H1 (cell line): ENCODE measurements at regions not wholly inside any gene's neighbourhood (a gene's known extent, or its start where the extent isn't known, plus 50 kb on each side); places are given as distances from the start of the nearest gene placed in this dataset.

ENCODE experiments used
- CTCF ChIA-PET: fragments of 300-600 bp; sonication (Branson Sonifier 250); formaldehyde crosslinking; loops from one replicate; lab custom pipeline; 2021; ENCODE audit not compliant: partially characterized antibody; lab: Charles Lee
- POLR2A ChIA-PET: fragments of 300-600 bp; sonication (Branson Sonifier 250); formaldehyde crosslinking; loops from one replicate; lab custom pipeline; 2021; ENCODE audit warnings: inconsistent platforms; ENCODE audit not compliant: partially characterized antibody; lab: Charles Lee
- DNase-seq, 2 experiments: peaks; one replicate each; pipeline versions ENCODE4 v3.0.0 to v3.0.0-alpha.2; 2010 to 2022; ENCODE audit warnings: low spot score in 2 of 2, low read depth in 1 of 2, mixed read lengths in 1 of 2
- FAIRE-seq: peaks from 2 replicates; lab custom pipeline; 2011; peaks lifted over from hg19 to GRCh38; lab: Jason Lieb, UNC
- H2AFZ ChIP-seq: 2 replicates; pipeline ENCODE4 v1.8.1; 2012; ENCODE audit warnings: low read length, inconsistent platforms
- H2AK5ac ChIP-seq: 2 replicates; pipeline ENCODE4 v1.6.1; 2013; ENCODE audit warnings: low read depth, low read length
- H2BK120ac ChIP-seq: replicated peaks from 2 replicates; pipeline ENCODE3; 2013; ENCODE audit warnings: low read depth, low read length, inconsistent platforms
- H2BK12ac ChIP-seq: 2 replicates; pipeline ENCODE4 v1.6.1; 2013; ENCODE audit warnings: low read depth, low read length
- H2BK15ac ChIP-seq: 2 replicates; pipeline ENCODE4 v1.6.1; 2013; ENCODE audit warnings: low read length
- H2BK20ac ChIP-seq: 2 replicates; pipeline ENCODE4 v1.6.1; 2013; ENCODE audit warnings: low read length
- H2BK5ac ChIP-seq: 2 replicates; pipeline ENCODE4 v1.6.1; 2013; ENCODE audit warnings: low read depth, low read length
- H3K14ac ChIP-seq: 2 replicates; pipeline ENCODE4 v1.6.1; 2013; ENCODE audit warnings: inconsistent platforms; ENCODE audit not compliant: insufficient read length
- H3K18ac ChIP-seq: 2 replicates; pipeline ENCODE4 v1.6.1; 2013; ENCODE audit warnings: low read length; ENCODE audit errors: extremely low read depth
- H3K23ac ChIP-seq: 2 replicates; pipeline ENCODE4 v1.6.1; 2013; ENCODE audit warnings: inconsistent platforms; ENCODE audit not compliant: insufficient read length
- H3K23me2 ChIP-seq: 2 replicates; pipeline ENCODE4 v1.6.1; 2013; ENCODE audit warnings: low read depth, low read length
- H3K27ac ChIP-seq: 2 replicates; pipeline ENCODE4 v1.6.1; 2011; ENCODE audit warnings: low read depth, low read length, inconsistent platforms
- H3K27me3 ChIP-seq, 4 experiments: replicated peaks in 1 of 4; 1 replicate in 1 of 4; 2 replicates in 3 of 4; pipeline versions ENCODE4 v1.6.1 to v1.8.1; 2011 to 2013; ENCODE audit warnings: low read length in 3 of 4, mild to moderate bottlenecking in 3 of 4, inconsistent platforms in 2 of 4, mixed read lengths in 2 of 4, moderate library complexity in 1 of 4; ENCODE audit not compliant: control insufficient read depth in 3 of 4, insufficient read depth in 3 of 4; ENCODE audit errors: extremely low read depth in 1 of 4
- H3K36me3 ChIP-seq, 4 experiments: 2 replicates each; pipeline versions ENCODE4 v1.6.1 to v1.8.1; 2011 to 2013; ENCODE audit warnings: mild to moderate bottlenecking in 4 of 4, low read length in 3 of 4, moderate library complexity in 2 of 4, control low read depth in 1 of 4, inconsistent platforms in 1 of 4; ENCODE audit not compliant: insufficient read depth in 4 of 4, control insufficient read depth in 2 of 4
- H3K4ac ChIP-seq: replicated peaks from 2 replicates; pipeline ENCODE3; 2013; ENCODE audit warnings: low read length, low read depth, mixed read lengths, inconsistent platforms; ENCODE audit not compliant: insufficient read length
- H3K4me1 ChIP-seq, 4 experiments: replicated peaks in 1 of 4; 1 replicate in 1 of 4; 2 replicates in 3 of 4; pipeline versions ENCODE4 v1.6.1 to v1.8.1; 2011 to 2013; ENCODE audit warnings: low read length in 3 of 4, inconsistent platforms in 2 of 4, mixed read lengths in 1 of 4; ENCODE audit not compliant: insufficient read depth in 4 of 4, control insufficient read depth in 3 of 4
- H3K4me2 ChIP-seq, 2 experiments: 2 replicates each; pipeline versions ENCODE4 v1.6.1 to v1.8.1; 2011 to 2013; ENCODE audit warnings: low read depth in 2 of 2, low read length in 2 of 2, control low read depth in 1 of 2, inconsistent platforms in 1 of 2, mild to moderate bottlenecking in 1 of 2; ENCODE audit not compliant: insufficient read depth in 1 of 2
- H3K4me3 ChIP-seq, 4 experiments: fragments of 200-600, 300-600 bp in 1 of 4; sonication (generic), shearing (Covaris generic), sonication (Bioruptor Twin) in 1 of 4; 2 replicates each; pipeline versions ENCODE4 v1.5.1 to v1.8.1; 2011 to 2016; ENCODE audit warnings: low read length in 4 of 4, low read depth in 3 of 4, control low read depth in 2 of 4, inconsistent platforms in 2 of 4, mild to moderate bottlenecking in 2 of 4, mixed read lengths in 1 of 4, moderate library complexity in 1 of 4; ENCODE audit not compliant: insufficient read depth in 2 of 4; ENCODE audit errors: extremely low read depth in 1 of 4
- H3K56ac ChIP-seq: replicated peaks from 2 replicates; pipeline ENCODE3; 2013; ENCODE audit warnings: low read depth, mild to moderate bottlenecking, mixed read lengths, low read length, inconsistent platforms; ENCODE audit not compliant: insufficient read length
- H3K79me1 ChIP-seq: 2 replicates; pipeline ENCODE4 v1.6.1; 2013; ENCODE audit warnings: low read depth, low read length, control low read depth
- H3K79me2 ChIP-seq, 2 experiments: 2 replicates each; pipeline versions ENCODE4 v1.6.1 to v1.8.1; 2012 to 2013; ENCODE audit warnings: low read length in 2 of 2, mild to moderate bottlenecking in 2 of 2, inconsistent platforms in 1 of 2; ENCODE audit not compliant: insufficient read depth in 2 of 2, control insufficient read depth in 1 of 2
- H3K9ac ChIP-seq, 4 experiments: replicated peaks in 1 of 4; 1 replicate in 1 of 4; 2 replicates in 3 of 4; pipeline versions ENCODE4 v1.6.1 to v1.8.1; 2011 to 2013; ENCODE audit warnings: low read depth in 3 of 4, low read length in 3 of 4, control low read depth in 2 of 4, mild to moderate bottlenecking in 2 of 4, moderate library complexity in 2 of 4, inconsistent platforms in 1 of 4; ENCODE audit errors: extremely low read depth in 1 of 4
- H3K9me3 ChIP-seq, 2 experiments: 2 replicates each; pipeline versions ENCODE4 v1.6.1 to v1.8.1; 2012 to 2013; ENCODE audit warnings: mild to moderate bottlenecking in 2 of 2, moderate library complexity in 2 of 2, control low read depth in 1 of 2, inconsistent platforms in 1 of 2, low read depth in 1 of 2, low read length in 1 of 2, mixed read lengths in 1 of 2; ENCODE audit not compliant: insufficient read depth in 2 of 2
- H4K20me1 ChIP-seq, 2 experiments: replicated peaks in 1 of 2; 2 replicates each; pipeline versions ENCODE3 to v1.8.1; 2011 to 2013; ENCODE audit warnings: inconsistent platforms in 2 of 2, low read length in 2 of 2, mild to moderate bottlenecking in 1 of 2; ENCODE audit not compliant: insufficient read depth in 2 of 2, control insufficient read depth in 1 of 2
- H4K5ac ChIP-seq: 2 replicates; pipeline ENCODE4 v1.6.1; 2013; ENCODE audit warnings: low read length, low read depth, mixed read lengths, inconsistent platforms; ENCODE audit not compliant: insufficient read length
- H4K8ac ChIP-seq: 2 replicates; pipeline ENCODE4 v1.8.0; 2013; ENCODE audit warnings: mild to moderate bottlenecking, moderate library complexity, low read length, inconsistent platforms; ENCODE audit not compliant: insufficient read depth; ENCODE audit errors: extremely low read depth
- H4K91ac ChIP-seq: replicated peaks from 2 replicates; pipeline ENCODE3; 2013; ENCODE audit warnings: low read length, mixed read lengths, inconsistent platforms; ENCODE audit not compliant: insufficient read length
- ASH2L ChIP-seq: fragments of 200-600, 300-600 bp; sonication (generic); IDR thresholded peaks from one replicate; pipeline ENCODE4 v1.7.1; 2017; ENCODE audit warnings: low read length
- CEBPB ChIP-seq: IDR thresholded peaks from 2 replicates; pipeline ENCODE4 v1.6.1; 2012; ENCODE audit warnings: low read depth, low read length
- CHD1 ChIP-seq: IDR thresholded peaks from 2 replicates; pipeline ENCODE4 v1.6.1; 2012; ENCODE audit warnings: low read depth, low read length, improper control_type of control experiment
- CHD2 ChIP-seq: IDR thresholded peaks from 2 replicates; pipeline ENCODE4 v1.6.1; 2012; ENCODE audit warnings: low read length, improper control_type of control experiment
- EZH2 ChIP-seq: fragments of 200-600 bp; sonication (generic); IDR thresholded peaks from 2 replicates; pipeline ENCODE4 v1.7.1; 2012; ENCODE audit warnings: low read depth, mild to moderate bottlenecking, moderate library complexity, low read length, inconsistent platforms; ENCODE audit not compliant: severe bottlenecking
- JUN ChIP-seq: IDR thresholded peaks from 2 replicates; pipeline ENCODE4 v1.6.1; 2011; ENCODE audit warnings: low read depth, mild to moderate bottlenecking, improper control_type of control experiment, low read length
- KDM4A ChIP-seq: IDR thresholded peaks from one replicate; pipeline ENCODE4 v1.7.1; 2012; ENCODE audit warnings: low read depth, mild to moderate bottlenecking, moderate library complexity, low read length, inconsistent platforms; ENCODE audit not compliant: severe bottlenecking
- NANOG ChIP-seq: IDR thresholded peaks from 2 replicates; pipeline ENCODE4 v1.6.1; 2011; ENCODE audit warnings: low read length, low read depth, mild to moderate bottlenecking, inconsistent platforms; ENCODE audit not compliant: insufficient read depth, poor library complexity, severe bottlenecking
- PHF8 ChIP-seq: fragments of 200-600 bp; sonication (generic); conservative IDR thresholded peaks from 2 replicates; pipeline ENCODE4 v1.7.1; 2012; ENCODE audit warnings: low read depth, mild to moderate bottlenecking, inconsistent platforms, low read length, moderate library complexity
- SIX5 ChIP-seq: IDR thresholded peaks from 2 replicates; pipeline ENCODE4 v1.6.1; 2011; ENCODE audit warnings: mild to moderate bottlenecking, low read depth, low read length
- SP4 ChIP-seq: IDR thresholded peaks from 2 replicates; pipeline ENCODE4 v1.6.1; 2012; ENCODE audit warnings: low read length, inconsistent platforms
- SUZ12 ChIP-seq: fragments of 200-600 bp; sonication (generic); IDR thresholded peaks from 2 replicates; pipeline ENCODE4 v1.6.1; 2012; ENCODE audit warnings: mild to moderate bottlenecking, inconsistent platforms, low read length, moderate library complexity, mixed read lengths
- TBP ChIP-seq: IDR thresholded peaks from 2 replicates; pipeline ENCODE4 v1.6.1; 2011; ENCODE audit warnings: low read depth, low read length, improper control_type of control experiment
- WGBS, 2 experiments: shearing (Covaris generic) in 1 of 2; methylation state at CpG; one replicate each; pipeline versions ENCODE4 v1.1.6 to v1.1.7; 2013 to 2015; ENCODE audit warnings: low lambda C conversion rate in 2 of 2, mixed read lengths in 2 of 2, inconsistent platforms in 1 of 2, low coverage in 1 of 2, missing lambda C conversion rate in 1 of 2; ENCODE audit not compliant: insufficient replicate concordance in 2 of 2, insufficient coverage in 1 of 2, insufficient read length in 1 of 2; ENCODE audit errors: extremely low coverage in 1 of 2, missing lambda C conversion rate in 1 of 2; 5-methylcytosine and 5-hydroxymethylcytosine counted together
- TF ChIP-seq, protein P1 (sequence below): IDR thresholded peaks from 2 replicates; pipeline ENCODE4 v1.6.1; 2011; ENCODE audit warnings: low read depth, mild to moderate bottlenecking, low read length; ENCODE audit not compliant: insufficient read depth
- TF ChIP-seq, protein P2 (sequence below): IDR thresholded peaks from 2 replicates; pipeline ENCODE4 v1.6.1; 2012; ENCODE audit warnings: inconsistent platforms

DNA sequence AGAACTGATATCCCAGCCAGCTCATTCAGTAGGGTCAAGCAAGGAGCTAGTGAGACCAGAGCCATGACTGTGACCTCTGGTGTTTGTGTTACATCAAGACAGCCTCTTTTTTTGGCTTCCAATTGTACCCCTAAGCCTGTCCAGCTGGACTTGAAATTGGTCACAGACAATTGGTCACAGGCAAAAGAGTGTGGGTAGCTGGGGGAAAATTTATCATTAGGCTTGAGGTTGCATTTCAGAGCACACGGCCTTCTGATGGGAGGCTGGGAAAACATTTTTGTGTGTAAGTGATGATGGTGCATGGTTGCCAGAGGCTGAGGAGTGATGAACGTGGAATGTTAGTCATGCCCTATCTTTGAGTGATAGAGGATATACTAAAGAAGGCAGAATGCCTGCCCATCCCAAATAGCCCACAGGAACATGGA is 285.1 kb upstream of the SLC14A2 start:
- H4K91ac ChIP-seq: no peak overlapping the region
- H2BK15ac ChIP-seq: no peak overlapping the region
- no peak for DNase-seq
- H3K36me3 ChIP-seq: no peaks in the 10 kb centered on the region
- 100% methylated on average over 2 of the region's 2 CpGs; no CpG with 5 or more reads in 1 of the 2 experiments for WGBS, 2 experiments
- no peak overlapping the region for H3K18ac ChIP-seq
- H3K4me3 ChIP-seq: no peak overlapping the region
- no peaks in the 10 kb centered on the region for H3K4me1 ChIP-seq
- CTCF ChIA-PET: interaction anchor here (0.8 to 3.1 kb wide), 5 partner anchors 12 to 118 kb away, joined by 3 to 8 read pairs (median 4); no protein-coding TSS in a partner anchor
- no peaks in the 10 kb centered on the region for H3K79me1 ChIP-seq
- no peak overlapping the region for H2AK5ac ChIP-seq
- no peak for FAIRE-seq
- no peak overlapping the region for H3K4ac ChIP-seq
- no peak overlapping the region for H3K9ac ChIP-seq
- H3K14ac ChIP-seq: no peak overlapping the region
- H3K23ac ChIP-seq: no peak overlapping the region
- H3K79me2 ChIP-seq: no peaks in the 10 kb centered on the region
- no peak overlapping the region for H2BK20ac ChIP-seq
- no peaks in the 10 kb centered on the region for H3K9me3 ChIP-seq
- POLR2A ChIA-PET: no interaction called here
- no peak overlapping the region for H2BK120ac ChIP-seq
- no peaks in the 10 kb centered on the region for H3K23me2 ChIP-seq
- H3K4me2 ChIP-seq: no peak overlapping the region
- no peak overlapping the region for H2BK5ac ChIP-seq
- H3K56ac ChIP-seq: no peak overlapping the region
- no peaks in the 10 kb centered on the region for H4K20me1 ChIP-seq
- no peak overlapping the region for H3K27ac ChIP-seq
- H4K8ac ChIP-seq: no peak overlapping the region
- no peaks in the 10 kb centered on the region for H3K27me3 ChIP-seq
- H2BK12ac ChIP-seq: no peak overlapping the region
- no peak overlapping the region for H4K5ac ChIP-seq
- H2AFZ ChIP-seq: no peak overlapping the region
- TF ChIP-seq SP4: no peak
- TF ChIP-seq SUZ12: no peak
- TF ChIP-seq JUN: no peak
- no peak for TF ChIP-seq CHD2
- no peak for TF ChIP-seq CEBPB
- TF ChIP-seq NANOG: no peak
- no peak for TF ChIP-seq CHD1
- no peak for TF ChIP-seq SIX5
- no peak for TF ChIP-seq TBP
- TF ChIP-seq ASH2L: no peak
- TF ChIP-seq PHF8: no peak
- TF ChIP-seq, protein P1, sequence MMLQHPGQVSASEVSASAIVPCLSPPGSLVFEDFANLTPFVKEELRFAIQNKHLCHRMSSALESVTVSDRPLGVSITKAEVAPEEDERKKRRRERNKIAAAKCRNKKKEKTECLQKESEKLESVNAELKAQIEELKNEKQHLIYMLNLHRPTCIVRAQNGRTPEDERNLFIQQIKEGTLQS: no peak
- no peak for TF ChIP-seq KDM4A
- no peak for TF ChIP-seq EZH2
- TF ChIP-seq, protein P2, sequence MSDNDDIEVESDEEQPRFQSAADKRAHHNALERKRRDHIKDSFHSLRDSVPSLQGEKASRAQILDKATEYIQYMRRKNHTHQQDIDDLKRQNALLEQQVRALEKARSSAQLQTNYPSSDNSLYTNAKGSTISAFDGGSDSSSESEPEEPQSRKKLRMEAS: no peak
